HG03460 (cell line): ENCODE measurements at regions not wholly inside any gene's neighbourhood (a gene's known extent, or its start where the extent isn't known, plus 50 kb on each side); places are given as distances from the start of the nearest gene placed in this dataset.

Source experiments
- ATAC-seq: cut with Tn5 transposase; IDR thresholded peaks from one replicate; pipeline ENCODE4 v1.9.1; 2021; ENCODE audit not compliant: unreplicated experiment

- ATAC-seq: no peak
These were observed 462.9 kb upstream of the ADAMTS5 start for GRCh38 chr21:27429710-27430341.

DNA sequence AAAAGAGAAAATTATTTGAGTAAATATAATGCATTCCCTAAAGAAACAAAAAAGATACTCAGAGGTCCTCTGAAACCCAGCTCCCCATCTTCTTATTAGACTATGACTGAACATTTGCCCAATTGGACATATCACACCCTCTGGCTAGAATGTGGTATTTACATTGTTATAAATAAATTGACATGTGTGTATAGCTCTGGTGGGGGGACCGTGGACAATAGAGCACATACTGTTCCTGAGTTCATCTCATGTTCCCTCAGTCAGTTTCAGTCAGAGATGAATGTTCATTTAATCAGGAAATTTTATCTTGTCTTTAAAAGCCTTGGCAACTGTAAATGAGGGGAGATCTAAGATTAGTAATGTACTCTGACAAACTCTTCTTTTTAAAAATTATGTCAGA, 459.3 kb upstream of the ADAMTS5 start:
- no peak for ATAC-seq

- no peak for ATAC-seq
These were observed 458.7 kb upstream of the ADAMTS5 start for GRCh38 chr21:27425574-27425973.

- no peak for ATAC-seq
These were observed 458.3 kb upstream of the ADAMTS5 start for GRCh38 chr21:27425172-27425571.

- ATAC-seq: no peak
These were observed 457.7 kb upstream of the ADAMTS5 start for GRCh38 chr21:27424601-27425000.

- no peak for ATAC-seq
These were observed 457.2 kb upstream of the ADAMTS5 start for GRCh38 chr21:27423906-27424595.

- ATAC-seq: no peak
These were observed 456.1 kb upstream of the ADAMTS5 start for GRCh38 chr21:27423038-27423437.

DNA sequence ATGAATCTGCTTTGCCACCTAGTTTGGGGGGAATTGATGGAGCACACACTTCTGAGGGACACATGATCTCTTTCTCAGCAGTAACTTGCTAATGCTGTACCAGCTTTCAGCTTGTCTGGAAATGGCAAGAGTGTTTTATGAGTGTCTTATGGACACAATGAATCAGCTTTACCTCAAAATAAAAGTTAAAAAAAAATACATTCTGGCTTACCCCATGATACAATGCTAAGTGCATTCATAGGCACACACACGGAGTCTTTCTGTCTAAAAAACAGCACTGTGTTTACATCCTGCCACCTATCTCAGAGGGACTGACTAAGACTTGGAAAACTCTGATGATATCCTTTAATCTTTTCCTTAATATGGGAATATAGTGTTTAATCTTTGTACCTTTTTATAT, 455.5 kb upstream of the ADAMTS5 start:
- no peak for ATAC-seq

- ATAC-seq: no peak
These were observed 454.8 kb upstream of the ADAMTS5 start for GRCh38 chr21:27421654-27422053.

DNA sequence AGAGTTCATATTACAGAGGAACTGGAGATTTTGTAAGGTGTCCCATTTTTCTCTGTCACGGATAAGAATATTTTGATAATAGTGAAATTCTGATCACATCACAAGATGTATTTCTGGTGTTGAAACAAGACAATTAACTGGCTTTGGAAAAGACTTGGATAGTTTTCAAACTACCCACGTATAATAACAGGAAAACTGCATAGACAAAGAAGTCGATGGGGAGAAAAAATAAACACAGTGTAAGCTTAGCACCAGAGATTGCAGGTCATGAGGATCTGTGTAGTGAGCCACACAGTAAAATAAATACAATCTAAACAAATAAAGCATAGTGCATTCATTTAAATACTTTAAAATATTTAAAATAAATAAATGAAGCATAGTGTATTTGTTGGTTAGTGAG, 452.3 kb upstream of the ADAMTS5 start:
- no peak for ATAC-seq

DNA sequence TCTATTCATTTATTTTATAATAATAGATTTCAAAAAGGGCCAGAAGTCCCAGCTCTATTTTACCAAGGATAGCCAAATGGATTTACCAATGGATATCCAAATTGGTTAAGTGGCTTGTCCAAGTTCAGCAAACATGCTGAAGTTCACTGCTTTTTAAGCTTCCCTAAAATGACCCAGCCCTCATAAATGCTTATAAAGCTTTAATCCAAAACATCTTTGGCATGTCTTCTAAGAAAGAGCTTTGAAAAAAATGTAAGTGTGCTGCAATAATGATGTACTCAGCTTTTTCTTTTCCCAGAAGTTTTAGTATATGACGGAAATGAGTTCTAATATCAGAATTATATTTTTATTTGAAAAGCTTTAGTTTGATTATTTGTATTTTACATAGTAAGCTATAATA, 451.5 kb upstream of the ADAMTS5 start:
- no peak for ATAC-seq

DNA sequence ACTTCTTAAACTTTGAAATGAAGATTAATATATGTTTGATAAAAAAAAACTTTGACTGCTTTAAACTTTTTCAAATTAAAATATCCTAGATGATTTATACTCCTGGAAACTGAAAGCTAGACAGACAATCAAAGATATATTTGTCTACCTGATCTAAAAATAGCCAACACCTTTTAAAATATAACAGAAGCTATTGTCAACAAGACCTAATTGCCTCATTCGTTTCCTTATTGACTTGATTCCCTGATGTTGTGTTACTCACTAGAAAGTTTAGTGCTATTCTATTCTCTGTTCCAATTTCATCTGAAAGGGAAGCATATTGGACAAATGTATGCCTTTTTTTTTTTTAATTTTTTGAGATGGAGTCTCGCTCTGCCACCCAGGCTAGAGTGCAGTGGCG, 445.6 kb upstream of the ADAMTS5 start:
- ATAC-seq: no peak

DNA sequence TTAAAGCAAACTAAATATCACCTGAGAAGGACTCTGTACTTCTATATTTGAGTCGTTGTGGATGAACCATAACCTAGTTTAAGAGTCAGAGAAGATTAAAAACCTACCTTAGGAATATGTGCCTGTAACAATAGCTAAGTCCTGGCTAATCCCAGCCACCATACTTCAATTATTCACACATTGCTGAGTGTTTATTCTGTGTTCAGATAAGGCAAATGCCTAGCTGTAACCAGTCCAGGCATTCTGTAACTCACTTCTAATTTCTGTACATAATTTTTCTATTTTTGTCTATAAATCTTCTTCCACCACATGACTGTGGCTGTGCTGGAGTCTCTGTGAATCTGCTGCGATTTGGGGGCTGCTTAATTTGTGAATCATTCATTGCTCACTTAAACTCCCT, 441.9 kb upstream of the ADAMTS5 start:
- no peak for ATAC-seq

DNA sequence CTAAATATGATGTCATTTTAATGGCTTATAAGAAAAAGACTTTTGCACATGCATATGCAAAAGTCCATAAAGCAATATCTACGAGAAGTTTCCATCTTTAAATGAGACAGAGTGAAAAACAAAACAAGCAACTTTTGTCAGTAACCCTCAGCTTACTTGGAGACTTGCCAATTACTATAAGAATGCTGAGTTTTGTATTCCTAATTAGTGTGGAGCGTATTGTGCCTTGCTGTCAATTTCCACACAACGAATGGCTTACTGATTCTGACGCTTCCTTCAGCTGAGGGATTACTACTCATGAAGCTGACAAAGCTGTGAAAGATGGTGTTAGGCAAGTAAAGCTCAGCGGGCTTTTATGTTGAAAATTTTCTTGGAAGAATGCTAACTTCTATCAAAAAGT, 440.4 kb upstream of the ADAMTS5 start:
- ATAC-seq: no peak

DNA sequence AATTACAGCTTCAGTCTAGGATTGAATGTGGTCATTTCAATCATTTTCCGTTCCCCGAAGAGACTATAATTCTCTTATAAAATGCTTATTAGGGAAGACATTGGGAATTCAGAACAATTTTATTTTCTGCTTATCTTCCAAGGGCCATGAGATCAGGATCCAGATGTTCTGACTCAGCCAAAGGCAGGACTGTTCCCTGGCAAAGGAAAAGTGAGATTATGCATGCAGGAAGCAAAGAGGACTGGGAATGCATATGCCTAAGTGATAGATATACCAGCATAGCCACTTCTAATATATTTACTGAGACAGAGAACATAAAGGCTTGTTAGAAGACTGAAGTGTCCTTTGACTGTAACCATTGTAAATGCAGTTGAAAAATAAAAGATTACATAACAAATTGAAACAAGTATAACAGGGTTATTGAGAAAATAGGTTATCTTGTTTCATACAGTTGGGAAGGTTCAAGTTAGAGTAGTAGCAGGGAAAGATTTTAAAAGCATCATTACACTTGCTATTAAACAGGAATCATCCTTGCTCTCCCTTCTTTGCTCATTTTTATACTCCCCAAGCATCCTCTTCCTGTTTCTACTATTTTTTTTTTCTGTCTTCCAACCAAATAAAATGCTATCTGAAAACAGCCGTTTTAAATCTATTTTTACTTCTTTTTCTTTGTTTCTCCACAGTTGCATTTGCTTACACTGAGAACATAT, 439.6 kb upstream of the ADAMTS5 start:
- no peak for ATAC-seq

GRCh38 chr21:27403011-27403410, 436.1 kb upstream of the ADAMTS5 start:
- ATAC-seq: no peak

- no peak for ATAC-seq
These were observed 433.2 kb upstream of the ADAMTS5 start for GRCh38 chr21:27400045-27400444.

GRCh38 chr21:27397578-27397977, 430.7 kb upstream of the ADAMTS5 start:
- no peak for ATAC-seq

DNA sequence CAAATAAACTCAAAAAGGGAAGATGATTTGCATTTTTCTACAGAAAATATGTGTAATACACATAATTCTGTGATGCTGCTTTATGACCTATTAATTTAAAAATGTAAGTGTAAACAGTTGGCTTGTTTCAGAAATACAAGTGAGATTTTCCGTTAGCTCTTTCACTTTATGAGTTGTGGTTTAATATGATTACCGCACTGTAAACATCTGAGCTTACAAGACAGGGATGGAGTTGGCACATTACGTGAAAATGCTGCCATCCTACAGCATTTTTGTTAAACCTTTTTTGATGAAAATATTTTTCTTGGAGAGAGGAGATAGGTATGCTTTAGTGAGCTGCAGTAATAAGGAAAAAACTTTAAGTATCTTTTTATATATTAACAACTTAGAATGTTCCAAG, 426.8 kb upstream of the ADAMTS5 start:
- ATAC-seq: no peak

DNA sequence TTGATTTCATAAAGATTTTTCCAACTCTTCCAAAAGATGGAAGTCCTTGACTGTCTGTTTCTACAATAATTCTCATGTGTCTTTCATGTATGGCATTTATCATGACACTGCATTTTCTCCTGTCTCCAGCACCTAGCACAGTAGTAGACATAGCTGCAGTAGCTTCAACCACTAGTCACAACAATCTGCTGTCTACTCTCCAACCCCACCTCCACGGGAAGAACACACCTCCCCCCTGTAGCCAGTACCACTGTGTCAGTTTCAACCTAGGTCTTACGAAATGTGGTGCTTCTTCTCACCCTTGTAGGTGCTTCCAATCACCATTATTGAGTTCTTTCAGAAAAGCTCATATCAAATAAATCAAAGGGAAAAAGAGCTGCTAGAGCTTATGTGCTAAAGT, 425.1 kb upstream of the ADAMTS5 start:
- ATAC-seq: no peak

DNA sequence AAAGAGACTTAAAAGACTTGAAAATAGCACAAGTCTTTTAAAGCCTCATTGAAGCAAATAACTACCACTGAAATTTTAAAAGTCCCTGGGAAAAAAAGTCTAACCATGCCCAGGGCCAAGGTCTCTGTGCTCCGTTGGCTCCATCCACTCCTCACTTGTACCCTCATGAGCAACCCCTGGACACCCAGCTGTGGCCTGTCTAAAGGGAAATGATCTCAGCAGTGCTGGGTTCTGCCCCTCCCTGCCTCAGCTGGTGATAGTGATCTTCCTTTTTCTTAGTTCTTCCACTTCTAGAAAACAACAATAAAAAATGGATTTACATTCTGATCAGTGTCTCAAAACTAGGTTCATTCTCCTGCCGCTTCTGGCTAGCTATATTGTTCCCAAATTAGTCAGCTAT, 423.5 kb upstream of the ADAMTS5 start:
- ATAC-seq: no peak

- ATAC-seq: no peak
These were observed 421.9 kb upstream of the ADAMTS5 start for GRCh38 chr21:27388825-27389224.
